GM23248 (cell line): ENCODE measurements at regions not wholly inside any gene's neighbourhood (a gene's known extent, or its start where the extent isn't known, plus 50 kb on each side); places are given as distances from the start of the nearest gene placed in this dataset.

Experiments
- EZH2 ChIP-seq: fragments of 200-600 bp; sonication (generic); IDR thresholded peaks from 2 replicates; pipeline ENCODE4 v1.6.1; 2018; ENCODE audit warnings: antibody characterized with exemption, mild to moderate bottlenecking; ENCODE audit not compliant: insufficient read depth, poor library complexity, severe bottlenecking
- EZH2phosphoT487 ChIP-seq: fragments of 200-600 bp; sonication (generic); IDR thresholded peaks from 2 replicates; pipeline ENCODE4 v1.6.1; 2018; ENCODE audit warnings: antibody characterized with exemption, moderate library complexity, mild to moderate bottlenecking, low read depth; ENCODE audit not compliant: insufficient read depth

DNA sequence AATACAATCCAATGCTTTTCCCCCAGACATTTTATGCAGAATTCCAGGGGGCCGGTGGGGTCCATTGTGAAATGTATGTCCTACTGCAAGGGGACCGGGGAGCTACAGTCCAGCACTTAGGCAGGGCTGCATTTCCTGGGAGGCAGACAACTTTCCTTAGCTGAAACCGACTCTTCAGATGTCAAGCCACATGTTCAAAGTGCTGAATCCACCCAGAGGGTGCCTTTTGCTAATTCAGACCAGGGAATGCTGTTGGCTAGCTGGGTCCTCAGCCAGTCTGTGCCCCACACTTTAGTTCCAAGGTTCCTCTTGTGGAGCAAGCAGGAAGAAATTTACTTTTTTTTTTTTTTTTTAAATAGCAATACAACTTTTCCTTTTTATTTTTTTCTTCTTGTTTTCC lies 219.5 kb upstream of the LRTM1 start:
- TF ChIP-seq EZH2 (no peak), EZH2phosphoT487 (no peak)
